A673 (cell line): ENCODE measurements at regions not wholly inside any gene's neighbourhood (a gene's known extent, or its start where the extent isn't known, plus 50 kb on each side); places are given as distances from the start of the nearest gene placed in this dataset.

Experiments used
- BruUV-seq: library from RNA; stranded (reverse); fragments of 400-500 nt; replicated peaks from 2 replicates; lab custom pipeline; 2021; lab: Mats Ljungman, UMichigan
- CTCF ChIA-PET: fragments of 300-600 bp; sonication (Branson Sonifier 250); formaldehyde crosslinking; loops from one replicate; lab custom pipeline; 2022; ENCODE audit warnings: antibody characterized with exemption; lab: Charles Lee
- POLR2A ChIA-PET: fragments of 300-600 bp; sonication (Branson Sonifier 250); formaldehyde crosslinking; loops from one replicate; lab custom pipeline; 2022; ENCODE audit warnings: antibody characterized with exemption; ENCODE audit not compliant: low non-redundant PET; lab: Charles Lee
- DNase-seq: peaks from one replicate; pipeline ENCODE4 v3.0.0-alpha.2; 2015; ENCODE audit warnings: low spot score
- H3K27ac ChIP-seq: fragments of 200-600 bp; sonication (generic); 2 replicates; pipeline ENCODE4 v1.5.1; 2016; ENCODE audit warnings: mixed run types, low read depth, mild to moderate bottlenecking, mixed read lengths, antibody characterized with exemption, low read length; ENCODE audit not compliant: poor library complexity, severe bottlenecking
- H3K27me3 ChIP-seq: fragments of 200-600 bp; sonication (generic); replicated peaks from 2 replicates; pipeline ENCODE4 v1.6.1; 2017; ENCODE audit warnings: mixed run types, low read depth, mild to moderate bottlenecking, mixed read lengths, antibody characterized with exemption, low read length; ENCODE audit not compliant: insufficient read depth, poor library complexity
- H3K36me3 ChIP-seq: fragments of 200-600 bp; sonication (generic); 2 replicates; pipeline ENCODE4 v1.6.1; 2016; ENCODE audit warnings: mixed run types, mild to moderate bottlenecking, mixed read lengths, antibody characterized with exemption, low read length; ENCODE audit not compliant: insufficient read depth, poor library complexity, severe bottlenecking
- H3K4me1 ChIP-seq: fragments of 200-600 bp; sonication (generic); 2 replicates; pipeline ENCODE4 v1.6.1; 2017; ENCODE audit warnings: mixed run types, mild to moderate bottlenecking, mixed read lengths, antibody characterized with exemption, low read length; ENCODE audit not compliant: insufficient read depth, poor library complexity, severe bottlenecking
- H3K4me3 ChIP-seq: fragments of 200-600 bp; sonication (generic); 2 replicates; pipeline ENCODE4 v1.5.1; 2016; ENCODE audit warnings: low read depth, mixed run types, mild to moderate bottlenecking, mixed read lengths, low read length; ENCODE audit not compliant: poor library complexity, severe bottlenecking
- H3K9me3 ChIP-seq: fragments of 200-600 bp; sonication (generic); 2 replicates; pipeline ENCODE4 v1.6.1; 2016; ENCODE audit warnings: mixed run types, low read depth, mild to moderate bottlenecking, mixed read lengths, antibody characterized with exemption, low read length; ENCODE audit not compliant: poor library complexity, severe bottlenecking
- EZH2 ChIP-seq: fragments of 200-600 bp; sonication (generic); IDR thresholded peaks from 2 replicates; pipeline ENCODE4 v1.6.1; 2017; ENCODE audit warnings: borderline replicate concordance, low read depth, mild to moderate bottlenecking, mixed read lengths, antibody characterized with exemption, low read length; ENCODE audit not compliant: poor library complexity, severe bottlenecking
- intact Hi-C: fragments of 100-400 bp; cut with micrococcal nuclease; formaldehyde crosslinking; loops from one replicate; pipeline ENCODE4 v1.10.0; 2022; ENCODE audit not compliant: unreplicated experiment
- TF ChIP-seq, protein P1 (sequence below): fragments of 300-800, 200-600 bp; sonication (generic); conservative IDR thresholded peaks from 2 replicates; pipeline ENCODE4 v1.5.1; 2017; ENCODE audit warnings: low read depth, mild to moderate bottlenecking, antibody characterized with exemption, low read length, moderate library complexity, mixed read lengths

DNA sequence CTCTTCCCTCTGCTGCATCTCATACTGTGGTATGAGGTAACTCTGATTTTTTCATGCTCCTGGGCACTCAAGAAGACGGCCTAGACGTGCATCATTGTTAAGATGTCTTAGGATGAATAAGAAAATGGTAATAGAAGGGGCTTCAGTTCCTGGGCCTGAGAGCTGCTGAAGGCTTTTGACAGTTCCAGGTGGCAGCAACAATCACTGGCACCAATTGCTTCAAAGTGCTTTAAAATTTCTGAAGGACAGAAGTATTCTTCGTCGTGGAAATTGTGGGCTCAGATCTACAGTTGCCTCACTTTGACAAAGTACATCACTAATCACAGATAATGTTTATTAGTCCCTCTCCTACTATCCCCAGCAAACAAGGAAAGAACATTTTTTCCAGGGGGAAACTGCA, 536.6 kb upstream of the CAMK1G start:
- no peaks in the 10 kb centered on the region for H3K36me3 ChIP-seq
- H3K4me1 ChIP-seq: no peaks in the 10 kb centered on the region
- no peak for TF ChIP-seq EZH2
- TF ChIP-seq, protein P1, sequence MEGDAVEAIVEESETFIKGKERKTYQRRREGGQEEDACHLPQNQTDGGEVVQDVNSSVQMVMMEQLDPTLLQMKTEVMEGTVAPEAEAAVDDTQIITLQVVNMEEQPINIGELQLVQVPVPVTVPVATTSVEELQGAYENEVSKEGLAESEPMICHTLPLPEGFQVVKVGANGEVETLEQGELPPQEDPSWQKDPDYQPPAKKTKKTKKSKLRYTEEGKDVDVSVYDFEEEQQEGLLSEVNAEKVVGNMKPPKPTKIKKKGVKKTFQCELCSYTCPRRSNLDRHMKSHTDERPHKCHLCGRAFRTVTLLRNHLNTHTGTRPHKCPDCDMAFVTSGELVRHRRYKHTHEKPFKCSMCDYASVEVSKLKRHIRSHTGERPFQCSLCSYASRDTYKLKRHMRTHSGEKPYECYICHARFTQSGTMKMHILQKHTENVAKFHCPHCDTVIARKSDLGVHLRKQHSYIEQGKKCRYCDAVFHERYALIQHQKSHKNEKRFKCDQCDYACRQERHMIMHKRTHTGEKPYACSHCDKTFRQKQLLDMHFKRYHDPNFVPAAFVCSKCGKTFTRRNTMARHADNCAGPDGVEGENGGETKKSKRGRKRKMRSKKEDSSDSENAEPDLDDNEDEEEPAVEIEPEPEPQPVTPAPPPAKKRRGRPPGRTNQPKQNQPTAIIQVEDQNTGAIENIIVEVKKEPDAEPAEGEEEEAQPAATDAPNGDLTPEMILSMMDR: no peak
- H3K27me3 ChIP-seq: no peaks in the 10 kb centered on the region
- H3K4me3 ChIP-seq: no peak overlapping the region
- H3K27ac ChIP-seq: no peak overlapping the region
- BruUV-seq: no TSS peak
- DNase-seq: no peak
- POLR2A ChIA-PET: no interaction called here
- no peaks in the 10 kb centered on the region for H3K9me3 ChIP-seq
- intact Hi-C loops: no loop called here
- CTCF ChIA-PET: no interaction called here

DNA sequence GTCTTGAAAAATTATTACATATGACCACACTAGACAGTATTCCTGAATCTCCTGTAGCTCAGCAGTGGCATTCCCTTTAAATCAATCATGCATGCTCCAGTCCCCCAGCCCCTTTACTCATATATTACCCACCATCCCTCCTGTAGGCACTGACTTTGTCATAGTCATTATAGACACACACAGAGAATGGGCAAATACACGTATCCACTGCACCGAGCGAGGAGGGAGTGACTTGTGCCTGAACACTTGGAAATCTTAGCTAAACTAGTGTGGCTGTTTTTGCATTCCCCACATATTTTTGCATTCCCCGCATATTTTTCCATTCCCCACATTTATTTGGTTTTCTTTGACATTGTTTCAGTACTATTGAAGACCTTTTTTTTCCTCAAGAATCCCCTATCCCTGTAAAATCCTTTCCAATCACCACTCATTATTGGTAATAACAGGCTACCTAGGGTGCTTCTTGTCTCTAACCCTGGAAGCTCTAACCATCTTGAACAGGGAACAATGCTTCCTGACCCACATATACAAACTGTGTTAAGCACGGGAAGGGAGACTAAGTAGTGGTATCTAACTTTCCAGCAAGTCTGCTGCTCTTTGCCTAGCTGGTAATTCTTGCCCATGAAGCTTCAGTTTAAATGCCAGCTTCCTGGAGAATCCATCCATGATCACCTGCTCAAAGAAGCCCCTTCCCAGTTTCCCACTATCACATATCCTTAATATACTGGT, 534.4 kb upstream of the CAMK1G start:
- CTCF ChIA-PET: no interaction called here
- BruUV-seq: no TSS peak
- no peak for TF ChIP-seq EZH2
- TF ChIP-seq, protein P1: no peak

DNA sequence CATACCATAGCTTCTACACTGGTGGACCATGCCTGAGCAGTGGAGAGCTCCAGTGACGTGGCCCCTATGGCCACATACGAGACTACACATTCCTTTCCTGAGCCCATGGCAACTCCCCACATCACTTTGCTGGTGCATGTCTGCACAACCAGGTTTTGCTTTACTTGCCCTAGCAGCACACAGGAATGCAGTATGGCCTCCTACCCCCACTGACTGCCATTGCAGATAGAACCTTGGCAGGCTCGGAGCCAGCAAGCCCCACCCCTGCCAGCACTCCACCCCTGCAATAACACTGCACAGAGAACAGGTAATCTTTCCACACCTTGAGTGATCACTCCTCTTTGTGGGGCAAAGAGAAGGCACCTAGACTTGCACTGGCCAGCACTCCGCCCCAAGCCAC, 531.9 kb upstream of the CAMK1G start:
- Histone ChIP-seq H3K36me3 (no peaks in the 10 kb centered on the region), H3K4me3 (no peak overlapping the region), H3K9me3 (no peaks in the 10 kb centered on the region), H3K27me3 (no peaks in the 10 kb centered on the region), H3K4me1 (no peaks in the 10 kb centered on the region), H3K27ac (no peak overlapping the region)
- intact Hi-C loops: no loop called here
- TF ChIP-seq, protein P1: no peak
- no peak for TF ChIP-seq EZH2
- POLR2A ChIA-PET: no interaction called here
- CTCF ChIA-PET: no interaction called here
- no peak for DNase-seq
- BruUV-seq: no TSS peak

More for the DNA sequence above, 534.4 kb upstream of the CAMK1G start:
- H3K9me3 ChIP-seq: no peaks in the 10 kb centered on the region
- no peak overlapping the region for H3K4me3 ChIP-seq
- no peak overlapping the region for H3K27ac ChIP-seq
- no peaks in the 10 kb centered on the region for H3K36me3 ChIP-seq
- no peaks in the 10 kb centered on the region for H3K27me3 ChIP-seq
- POLR2A ChIA-PET: no interaction called here
- intact Hi-C loops: no loop called here
- no peak for DNase-seq
- no peaks in the 10 kb centered on the region for H3K4me1 ChIP-seq
